Spinal cord (tissue), 9 donors: ENCODE measurements at regions not wholly inside any gene's neighbourhood (a gene's known extent, or its start where the extent isn't known, plus 50 kb on each side); places are given as distances from the start of the nearest gene placed in this dataset.

ENCODE experiments used
- DNase-seq, 6 donors: peaks; one replicate each; pipeline versions ENCODE4 v3.0.0 to v3.0.0-alpha.2; 2013 to 2015; ENCODE audit warnings: low spot score in 6 of 6, low read depth in 4 of 6
- H3K27ac ChIP-seq: one replicate; pipeline ENCODE4 v1.5.1; 2013; ENCODE audit warnings: low read depth, low read length, control low read depth
- H3K27me3 ChIP-seq: one replicate; pipeline ENCODE4 v1.6.1; 2013; ENCODE audit warnings: low read length; ENCODE audit not compliant: control insufficient read depth, insufficient read depth
- H3K36me3 ChIP-seq: one replicate; pipeline ENCODE4 v1.6.1; 2013; ENCODE audit warnings: low read length; ENCODE audit not compliant: control insufficient read depth, insufficient read depth
- H3K4me1 ChIP-seq: one replicate; pipeline ENCODE4 v1.6.1; 2013; ENCODE audit warnings: low read length; ENCODE audit not compliant: control insufficient read depth, insufficient read depth
- H3K4me3 ChIP-seq: one replicate; pipeline ENCODE4 v1.5.1; 2013; ENCODE audit warnings: low read depth, low read length, control low read depth
- H3K9me3 ChIP-seq: one replicate; pipeline ENCODE4 v1.6.1; 2013; ENCODE audit warnings: low read length; ENCODE audit not compliant: control insufficient read depth, insufficient read depth
- WGBS: methylation state at CpG from one replicate; pipeline ENCODE4 v1.1.5; 2013; ENCODE audit warnings: missing lambda C conversion rate; ENCODE audit not compliant: insufficient coverage; 5-methylcytosine and 5-hydroxymethylcytosine counted together
- donor health status: healthy.

DNA sequence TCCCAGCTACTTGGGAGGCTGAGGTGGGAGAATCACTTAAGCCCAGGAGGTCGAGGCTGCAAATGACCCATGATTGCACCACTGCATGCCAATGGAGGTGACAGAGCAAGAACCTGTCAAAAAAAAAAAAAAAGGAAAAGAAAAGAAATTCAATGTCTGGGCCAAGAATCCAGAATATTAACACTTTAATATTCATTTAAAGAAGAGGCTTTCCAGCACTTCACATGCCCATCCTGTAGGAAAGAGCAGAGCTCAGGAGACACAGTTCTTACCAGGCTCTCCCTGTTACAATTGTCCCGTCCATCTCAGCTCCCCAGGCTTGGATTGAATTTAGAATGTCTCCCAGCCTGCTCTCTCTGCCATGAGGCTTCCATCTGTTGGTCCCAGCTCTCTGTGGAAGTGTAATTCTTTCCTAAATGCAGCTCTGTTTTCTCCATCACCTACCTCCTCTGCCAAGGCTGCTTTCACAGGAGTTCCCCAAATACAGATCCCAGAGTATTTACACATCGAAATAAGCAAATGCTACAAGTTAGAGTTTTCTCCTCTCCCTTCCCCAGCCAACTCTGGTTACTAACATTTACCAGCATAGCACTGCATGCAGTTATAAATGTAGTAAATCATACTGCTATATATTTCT is 116.6 kb upstream of the CDC42BPA start:
- Histone ChIP-seq H3K27me3 (no peaks in the 10 kb centered on the region), H3K4me3 (no peak overlapping the region), H3K9me3 (no peaks in the 10 kb centered on the region), H3K4me1 (peaks cover 8% of the 10 kb centered on the region), H3K27ac (no peak overlapping the region), H3K36me3 (no peaks in the 10 kb centered on the region)
- WGBS = 100% methylated on average over 1 of the region's 3 CpGs
- DNase-seq = peak in 2 of 6 donors; percentile 23 to 77

DNA sequence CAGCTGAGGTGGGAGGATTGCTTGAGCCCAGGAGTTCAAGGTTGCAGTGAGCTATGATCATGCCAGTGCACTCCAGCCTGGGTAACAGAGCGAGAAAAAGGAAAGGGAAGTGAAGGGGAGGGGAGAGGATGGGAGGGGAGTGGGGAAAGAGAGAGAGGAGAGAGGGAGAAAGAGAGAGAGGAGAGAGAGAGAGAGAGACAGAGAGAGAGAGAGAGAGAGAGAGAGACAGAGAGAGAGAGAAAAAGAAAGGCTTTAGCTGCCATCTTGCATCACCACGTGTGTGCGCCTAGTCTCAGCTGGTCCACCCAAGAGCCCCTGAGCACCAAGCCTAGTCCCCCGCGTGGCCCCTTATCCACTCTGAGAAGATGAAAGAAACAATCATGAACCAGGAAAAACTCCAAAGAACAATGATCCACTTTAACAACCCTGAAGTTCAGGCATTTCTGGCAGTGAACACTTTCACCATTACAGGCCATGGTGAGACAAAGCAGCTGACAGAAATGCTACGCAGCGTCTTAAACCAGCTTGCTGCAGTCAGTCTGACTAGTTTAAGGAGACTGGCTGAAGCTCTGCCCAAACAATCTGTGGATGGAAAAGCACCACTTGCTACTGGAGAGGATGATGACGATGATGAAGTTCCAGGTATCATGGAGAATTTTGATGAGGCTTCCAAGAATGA is 115.5 kb upstream of the CDC42BPA start:
- DNase-seq = no peak
- no peaks in the 10 kb centered on the region for H3K36me3 ChIP-seq
- no peaks in the 10 kb centered on the region for H3K27me3 ChIP-seq
- H3K27ac ChIP-seq = no peak overlapping the region
- no peak overlapping the region for H3K4me3 ChIP-seq
- no peaks in the 10 kb centered on the region for H3K9me3 ChIP-seq
- WGBS = 82% methylated on average over 8 of the region's 8 CpGs
- peaks cover 19% of the 10 kb centered on the region for H3K4me1 ChIP-seq

DNA sequence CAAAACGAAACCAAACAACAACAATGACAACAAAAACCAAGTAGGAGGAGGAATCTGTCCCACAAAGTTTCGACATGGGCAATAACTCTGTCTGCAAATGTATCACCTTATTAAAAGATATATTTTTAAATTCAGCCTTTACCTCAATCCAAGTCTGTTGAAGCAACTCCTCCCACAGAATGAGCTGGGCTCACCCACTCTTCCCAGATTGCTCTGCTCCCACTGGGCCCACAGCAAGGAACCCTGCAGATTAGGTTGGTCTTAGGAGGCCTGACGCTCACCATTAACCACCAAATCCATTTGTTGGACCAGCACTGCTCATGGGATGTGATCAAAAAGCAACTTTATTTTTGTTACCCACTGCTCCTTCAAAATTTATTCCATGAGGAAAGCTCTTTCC is 114.7 kb upstream of the CDC42BPA start:
- Histone ChIP-seq H3K36me3 (no peaks in the 10 kb centered on the region), H3K9me3 (no peaks in the 10 kb centered on the region), H3K27ac (no peak overlapping the region), H3K4me1 (peaks cover 22% of the 10 kb centered on the region), H3K27me3 (no peaks in the 10 kb centered on the region), H3K4me3 (no peak overlapping the region)
- no peak for DNase-seq
- no CpG with 5 or more reads among the region's 3 CpGs for WGBS

GRCh38 chr1:227432181-227432535 is 113.9 kb upstream of the CDC42BPA start:
- H3K27ac ChIP-seq = no peak overlapping the region
- H3K36me3 ChIP-seq = no peaks in the 10 kb centered on the region
- 100% methylated on average over 1 of the region's 1 CpG for WGBS
- peaks cover 22% of the 10 kb centered on the region for H3K4me1 ChIP-seq
- no peak overlapping the region for H3K4me3 ChIP-seq
- DNase-seq = no peak
- no peaks in the 10 kb centered on the region for H3K27me3 ChIP-seq
- no peaks in the 10 kb centered on the region for H3K9me3 ChIP-seq

DNA sequence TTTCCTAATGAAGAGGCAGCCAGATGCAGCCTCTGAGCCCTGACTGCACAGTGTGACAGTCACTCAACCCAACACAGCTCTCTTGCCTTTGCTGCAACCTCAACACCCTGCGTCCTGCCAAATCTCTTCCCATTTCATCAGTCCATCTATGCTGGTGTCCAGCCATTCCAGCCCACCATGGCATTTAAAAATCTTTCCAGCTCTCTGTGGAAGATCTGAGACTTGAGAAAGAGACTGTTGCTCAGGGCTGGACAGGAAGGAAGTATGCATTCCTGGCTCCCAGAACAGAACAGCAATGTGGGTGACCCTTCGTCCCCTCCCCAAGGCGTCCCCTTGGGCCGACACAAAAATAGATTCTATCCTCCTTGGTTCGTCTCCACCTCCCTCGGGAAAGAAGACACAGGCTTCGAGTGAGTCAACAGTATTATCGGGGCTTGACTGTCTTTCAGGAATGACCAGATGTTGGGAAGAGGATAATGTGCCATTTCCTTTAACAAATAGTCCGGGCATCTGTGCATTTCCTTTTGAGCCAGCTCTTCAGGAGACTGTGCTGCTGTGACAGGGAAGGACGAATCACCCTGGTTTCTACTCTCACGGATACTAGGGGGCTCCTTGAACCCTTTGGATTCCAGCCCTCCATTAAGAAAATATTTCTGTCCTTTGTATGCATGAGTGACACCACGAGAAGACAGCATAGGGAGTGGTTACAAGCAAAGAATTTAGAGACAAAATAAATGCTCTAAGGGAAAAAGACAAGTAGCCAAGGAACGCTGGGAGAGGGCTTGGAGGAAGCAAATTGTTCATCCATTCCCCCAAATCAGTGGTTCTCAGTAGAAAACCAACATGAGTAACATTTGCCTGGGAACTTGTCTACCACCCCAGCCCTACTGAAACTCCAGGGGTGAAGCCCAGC is 111.4 kb upstream of the CDC42BPA start:
- Histone ChIP-seq H3K4me3 (no peak overlapping the region), H3K36me3 (no peaks in the 10 kb centered on the region), H3K4me1 (peaks cover 22% of the 10 kb centered on the region), H3K27ac (no peak overlapping the region), H3K27me3 (no peaks in the 10 kb centered on the region), H3K9me3 (no peaks in the 10 kb centered on the region)
- 63% methylated on average over 6 of the region's 13 CpGs for WGBS
- peak in 1 of 6 donors; percentile 39 for DNase-seq

- peak in 2 of 6 donors; percentile 59 to 70 for DNase-seq
- Histone ChIP-seq H3K36me3 (no peaks in the 10 kb centered on the region), H3K4me1 (peaks cover 22% of the 10 kb centered on the region), H3K4me3 (no peak overlapping the region), H3K27me3 (no peaks in the 10 kb centered on the region), H3K9me3 (no peaks in the 10 kb centered on the region), H3K27ac (no peak overlapping the region)
- 13% methylated on average over 2 of the region's 4 CpGs for WGBS
These were observed 110.5 kb upstream of the CDC42BPA start for GRCh38 chr1:227428803-227429202.

DNA sequence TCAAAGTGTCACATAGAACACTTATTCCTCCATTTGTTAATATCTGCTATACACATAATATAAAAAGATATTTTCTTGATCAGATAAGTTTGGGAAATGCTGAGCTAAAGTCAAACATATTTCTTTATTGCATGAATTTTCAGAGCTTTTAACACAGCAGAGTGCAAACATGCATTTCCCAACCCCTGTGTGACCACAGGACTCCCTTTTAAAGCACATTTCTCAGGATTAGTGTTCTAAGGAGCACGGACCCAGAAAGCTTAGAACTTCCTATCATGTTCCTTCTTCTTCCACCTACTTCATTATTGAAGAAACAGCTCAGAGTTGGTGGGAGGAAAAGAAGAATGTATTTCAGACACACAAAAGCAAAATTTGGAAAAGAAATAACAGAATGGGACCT is 109.1 kb upstream of the CDC42BPA start:
- WGBS = no CpG with 5 or more reads among the region's 1 CpG
- H3K36me3 ChIP-seq = no peaks in the 10 kb centered on the region

GRCh38 chr1:227424953-227425352 is 106.7 kb upstream of the CDC42BPA start:
- H3K4me1 ChIP-seq = peaks cover 14% of the 10 kb centered on the region
- H3K36me3 ChIP-seq = no peaks in the 10 kb centered on the region
- WGBS = 76% methylated on average over 6 of the region's 7 CpGs
- no peaks in the 10 kb centered on the region for H3K9me3 ChIP-seq
- DNase-seq = no peak
- H3K27ac ChIP-seq = no peak overlapping the region
- no peaks in the 10 kb centered on the region for H3K27me3 ChIP-seq
- H3K4me3 ChIP-seq = no peak overlapping the region

More for the DNA sequence above, 109.1 kb upstream of the CDC42BPA start:
- Histone ChIP-seq H3K27me3 (no peaks in the 10 kb centered on the region), H3K27ac (no peak overlapping the region), H3K4me3 (no peak overlapping the region), H3K9me3 (no peaks in the 10 kb centered on the region), H3K4me1 (peaks cover 22% of the 10 kb centered on the region)
- DNase-seq = no peak

DNA sequence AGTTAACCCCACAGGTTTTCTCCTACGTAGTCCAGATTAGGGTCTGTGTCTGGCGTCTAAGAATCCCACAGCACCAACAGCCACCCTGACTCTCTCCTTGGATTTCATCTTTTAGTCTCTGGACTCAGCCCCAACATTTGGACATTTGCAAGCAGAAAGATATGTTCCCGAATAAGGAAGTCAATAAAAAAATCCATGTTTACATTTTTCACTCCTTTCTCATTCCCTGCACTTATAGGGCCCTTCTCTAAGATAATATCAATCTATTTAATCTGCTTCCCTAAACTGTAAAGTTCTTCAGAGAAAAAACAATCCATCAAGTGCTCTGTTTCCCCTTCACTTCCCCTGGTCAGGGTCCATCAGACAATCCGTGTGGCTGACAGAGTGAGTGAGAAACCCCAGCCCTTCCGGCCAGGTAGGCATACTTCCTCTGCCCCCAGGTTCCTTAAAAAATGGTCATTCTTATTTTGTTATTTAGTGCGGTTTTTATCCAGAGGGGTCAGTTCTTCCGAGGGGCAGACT is 105.9 kb upstream of the CDC42BPA start:
- no peak overlapping the region for H3K27ac ChIP-seq
- H3K27me3 ChIP-seq = no peaks in the 10 kb centered on the region
- no peak for DNase-seq
- H3K4me3 ChIP-seq = no peak overlapping the region
- H3K36me3 ChIP-seq = no peaks in the 10 kb centered on the region
- peaks cover 7% of the 10 kb centered on the region for H3K4me1 ChIP-seq
- H3K9me3 ChIP-seq = no peaks in the 10 kb centered on the region
- 89% methylated on average over 3 of the region's 7 CpGs for WGBS
